GM12878 (cell line): ENCODE measurements at regions not wholly inside any gene's neighbourhood (a gene's known extent, or its start where the extent isn't known, plus 50 kb on each side); places are given as distances from the start of the nearest gene placed in this dataset.
A peak's percentile ranks its signal among the peaks of the same experiment; 100 is the strongest.

Experiments
- CREM ChIP-seq: IDR thresholded peaks from 2 replicates; pipeline ENCODE4 v1.6.1; 2014; ENCODE audit warnings: antibody characterized with exemption, low read depth
- GABPA ChIP-seq: IDR thresholded peaks from 2 replicates; pipeline ENCODE4 v1.6.1; 2014; ENCODE audit warnings: antibody characterized with exemption, low read depth, mild to moderate bottlenecking, inconsistent platforms
- GATAD2B ChIP-seq: fragments of 450-650 bp; conservative IDR thresholded peaks from 2 replicates; pipeline ENCODE4 v1.6.1; 2017; ENCODE audit warnings: low read depth, mild to moderate bottlenecking, moderate library complexity
- KDM1A ChIP-seq: fragments of 200-600 bp; sonication (generic); IDR thresholded peaks from 2 replicates; pipeline ENCODE4 v1.6.1; 2016; ENCODE audit warnings: borderline replicate concordance
- MEF2B ChIP-seq: fragments of 450-650 bp; IDR thresholded peaks from 2 replicates; pipeline ENCODE4 v1.6.1; 2018; ENCODE audit warnings: mild to moderate bottlenecking, moderate library complexity; ENCODE audit not compliant: partially characterized antibody, poor library complexity, severe bottlenecking
- MXI1 ChIP-seq: fragments of 150-350 bp; IDR thresholded peaks from 2 replicates; pipeline ENCODE4 v1.6.1; 2011; ENCODE audit warnings: low read depth, mild to moderate bottlenecking, inconsistent platforms, low read length, improper control_type of control experiment
- RUNX3 ChIP-seq: IDR thresholded peaks from 2 replicates; pipeline ENCODE4 v1.6.1; 2012; ENCODE audit warnings: low read length, inconsistent platforms
- TARDBP ChIP-seq: IDR thresholded peaks from 2 replicates; pipeline ENCODE4 v1.6.1; 2016; ENCODE audit warnings: borderline replicate concordance
- TCF7 ChIP-seq: IDR thresholded peaks from 2 replicates; pipeline ENCODE4 v1.6.1; 2014; ENCODE audit warnings: antibody characterized with exemption, borderline replicate concordance
- WRNIP1 ChIP-seq: IDR thresholded peaks from 2 replicates; pipeline ENCODE4 v1.6.1; 2011; ENCODE audit warnings: low read depth, low read length, improper control_type of control experiment, borderline replicate concordance
- YY1 ChIP-seq: IDR thresholded peaks from 2 replicates; pipeline ENCODE4 v1.6.1; 2011; ENCODE audit warnings: low read depth, mild to moderate bottlenecking, low read length
- ZNF274 ChIP-seq: IDR thresholded peaks from one replicate; pipeline ENCODE4 v1.8.0; 2011; ENCODE audit not compliant: insufficient read length, insufficient read depth
- ZNF622 ChIP-seq: fragments of 450-650 bp; IDR thresholded peaks from 2 replicates; pipeline ENCODE4 v1.6.1; 2017; ENCODE audit warnings: mild to moderate bottlenecking, inconsistent platforms
- ZZZ3 ChIP-seq: IDR thresholded peaks from 2 replicates; pipeline ENCODE4 v1.6.1; 2011; ENCODE audit warnings: low read depth; ENCODE audit not compliant: control insufficient read depth, insufficient read length
- TF ChIP-seq, protein P1 (sequence below): fragments of 450-650 bp; formaldehyde crosslinking; IDR thresholded peaks from 2 replicates; pipeline ENCODE4 v1.4.0; 2022; ENCODE audit warnings: mild to moderate bottlenecking, moderate library complexity
- TF ChIP-seq, protein P2 (sequence below): IDR thresholded peaks from 2 replicates; pipeline ENCODE4 v1.6.1; 2012; ENCODE audit warnings: low read depth, low read length, improper control_type of control experiment
- TF ChIP-seq, protein P3 (sequence below): fragments of 450-650 bp; conservative IDR thresholded peaks from 2 replicates; pipeline ENCODE4 v1.6.1; 2017; ENCODE audit warnings: mild to moderate bottlenecking, moderate library complexity
- TF ChIP-seq, protein P4 (sequence below): fragments of 150-350 bp; IDR thresholded peaks from 2 replicates; pipeline ENCODE4 v1.6.1; 2016; ENCODE audit warnings: low read depth, low read length
- TF ChIP-seq, protein P5 (sequence below): IDR thresholded peaks from 2 replicates; pipeline ENCODE4 v1.6.1; 2011; ENCODE audit warnings: borderline replicate concordance, low read depth, mild to moderate bottlenecking, moderate library complexity, mixed read lengths, low read length; ENCODE audit not compliant: insufficient read depth; ENCODE audit errors: extremely low read length
- TF ChIP-seq, protein P6 (sequence below): fragments of 450-650 bp; IDR thresholded peaks from 2 replicates; pipeline ENCODE4 v1.6.1; 2016; ENCODE audit warnings: mild to moderate bottlenecking

DNA sequence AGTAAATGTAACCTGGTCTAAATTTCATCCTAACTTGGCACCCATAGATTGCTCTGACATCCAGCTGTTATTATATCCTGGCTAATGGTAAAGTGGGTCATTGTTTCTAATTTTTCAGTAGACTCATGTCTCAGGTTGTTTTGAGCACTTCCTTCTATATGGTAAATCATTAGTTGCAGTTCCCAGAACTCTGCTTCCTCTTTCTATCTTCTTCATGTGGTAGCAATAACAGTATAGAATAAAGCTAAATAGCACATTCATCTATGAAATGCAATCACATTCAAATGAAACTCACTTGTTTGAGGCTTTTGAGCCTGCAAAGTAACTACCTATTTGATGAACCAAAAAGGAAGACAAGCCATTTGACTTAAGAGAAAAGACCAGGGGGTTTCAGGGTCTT lies 65.1 kb upstream of the GZMB start (continued):
- TF ChIP-seq, protein P1, sequence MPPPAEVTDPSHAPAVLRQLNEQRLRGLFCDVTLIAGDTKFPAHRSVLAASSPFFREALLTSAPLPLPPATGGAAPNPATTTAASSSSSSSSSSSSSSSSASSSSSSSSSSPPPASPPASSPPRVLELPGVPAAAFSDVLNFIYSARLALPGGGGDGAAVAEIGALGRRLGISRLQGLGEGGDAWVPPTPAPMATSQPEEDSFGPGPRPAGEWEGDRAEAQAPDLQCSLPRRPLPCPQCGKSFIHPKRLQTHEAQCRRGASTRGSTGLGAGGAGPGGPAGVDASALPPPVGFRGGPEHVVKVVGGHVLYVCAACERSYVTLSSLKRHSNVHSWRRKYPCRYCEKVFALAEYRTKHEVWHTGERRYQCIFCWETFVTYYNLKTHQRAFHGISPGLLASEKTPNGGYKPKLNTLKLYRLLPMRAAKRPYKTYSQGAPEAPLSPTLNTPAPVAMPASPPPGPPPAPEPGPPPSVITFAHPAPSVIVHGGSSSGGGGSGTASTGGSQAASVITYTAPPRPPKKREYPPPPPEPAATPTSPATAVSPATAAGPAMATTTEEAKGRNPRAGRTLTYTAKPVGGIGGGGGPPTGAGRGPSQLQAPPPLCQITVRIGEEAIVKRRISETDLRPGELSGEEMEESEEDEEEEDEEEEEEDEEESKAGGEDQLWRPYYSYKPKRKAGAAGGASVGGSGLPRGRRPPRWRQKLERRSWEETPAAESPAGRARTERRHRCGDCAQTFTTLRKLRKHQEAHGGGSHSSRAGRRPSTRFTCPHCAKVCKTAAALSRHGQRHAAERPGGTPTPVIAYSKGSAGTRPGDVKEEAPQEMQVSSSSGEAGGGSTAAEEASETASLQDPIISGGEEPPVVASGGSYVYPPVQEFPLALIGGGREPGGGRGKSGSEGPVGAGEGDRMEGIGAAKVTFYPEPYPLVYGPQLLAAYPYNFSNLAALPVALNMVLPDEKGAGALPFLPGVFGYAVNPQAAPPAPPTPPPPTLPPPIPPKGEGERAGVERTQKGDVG (CRISPR knock-in tag), result no peak
- TF ChIP-seq GATAD2B, result peak; percentile 51; the same call in 1 of the 2 replicates
- TF ChIP-seq, protein P2, sequence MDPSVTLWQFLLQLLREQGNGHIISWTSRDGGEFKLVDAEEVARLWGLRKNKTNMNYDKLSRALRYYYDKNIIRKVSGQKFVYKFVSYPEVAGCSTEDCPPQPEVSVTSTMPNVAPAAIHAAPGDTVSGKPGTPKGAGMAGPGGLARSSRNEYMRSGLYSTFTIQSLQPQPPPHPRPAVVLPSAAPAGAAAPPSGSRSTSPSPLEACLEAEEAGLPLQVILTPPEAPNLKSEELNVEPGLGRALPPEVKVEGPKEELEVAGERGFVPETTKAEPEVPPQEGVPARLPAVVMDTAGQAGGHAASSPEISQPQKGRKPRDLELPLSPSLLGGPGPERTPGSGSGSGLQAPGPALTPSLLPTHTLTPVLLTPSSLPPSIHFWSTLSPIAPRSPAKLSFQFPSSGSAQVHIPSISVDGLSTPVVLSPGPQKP, result no peak
- no peak for TF ChIP-seq ZZZ3
- TF ChIP-seq GABPA, result no peak
- TF ChIP-seq CREM, result no peak
- no peak for TF ChIP-seq KDM1A
- TF ChIP-seq, protein P3, sequence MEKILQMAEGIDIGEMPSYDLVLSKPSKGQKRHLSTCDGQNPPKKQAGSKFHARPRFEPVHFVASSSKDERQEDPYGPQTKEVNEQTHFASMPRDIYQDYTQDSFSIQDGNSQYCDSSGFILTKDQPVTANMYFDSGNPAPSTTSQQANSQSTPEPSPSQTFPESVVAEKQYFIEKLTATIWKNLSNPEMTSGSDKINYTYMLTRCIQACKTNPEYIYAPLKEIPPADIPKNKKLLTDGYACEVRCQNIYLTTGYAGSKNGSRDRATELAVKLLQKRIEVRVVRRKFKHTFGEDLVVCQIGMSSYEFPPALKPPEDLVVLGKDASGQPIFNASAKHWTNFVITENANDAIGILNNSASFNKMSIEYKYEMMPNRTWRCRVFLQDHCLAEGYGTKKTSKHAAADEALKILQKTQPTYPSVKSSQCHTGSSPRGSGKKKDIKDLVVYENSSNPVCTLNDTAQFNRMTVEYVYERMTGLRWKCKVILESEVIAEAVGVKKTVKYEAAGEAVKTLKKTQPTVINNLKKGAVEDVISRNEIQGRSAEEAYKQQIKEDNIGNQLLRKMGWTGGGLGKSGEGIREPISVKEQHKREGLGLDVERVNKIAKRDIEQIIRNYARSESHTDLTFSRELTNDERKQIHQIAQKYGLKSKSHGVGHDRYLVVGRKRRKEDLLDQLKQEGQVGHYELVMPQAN, result no peak
- TF ChIP-seq, protein P4, sequence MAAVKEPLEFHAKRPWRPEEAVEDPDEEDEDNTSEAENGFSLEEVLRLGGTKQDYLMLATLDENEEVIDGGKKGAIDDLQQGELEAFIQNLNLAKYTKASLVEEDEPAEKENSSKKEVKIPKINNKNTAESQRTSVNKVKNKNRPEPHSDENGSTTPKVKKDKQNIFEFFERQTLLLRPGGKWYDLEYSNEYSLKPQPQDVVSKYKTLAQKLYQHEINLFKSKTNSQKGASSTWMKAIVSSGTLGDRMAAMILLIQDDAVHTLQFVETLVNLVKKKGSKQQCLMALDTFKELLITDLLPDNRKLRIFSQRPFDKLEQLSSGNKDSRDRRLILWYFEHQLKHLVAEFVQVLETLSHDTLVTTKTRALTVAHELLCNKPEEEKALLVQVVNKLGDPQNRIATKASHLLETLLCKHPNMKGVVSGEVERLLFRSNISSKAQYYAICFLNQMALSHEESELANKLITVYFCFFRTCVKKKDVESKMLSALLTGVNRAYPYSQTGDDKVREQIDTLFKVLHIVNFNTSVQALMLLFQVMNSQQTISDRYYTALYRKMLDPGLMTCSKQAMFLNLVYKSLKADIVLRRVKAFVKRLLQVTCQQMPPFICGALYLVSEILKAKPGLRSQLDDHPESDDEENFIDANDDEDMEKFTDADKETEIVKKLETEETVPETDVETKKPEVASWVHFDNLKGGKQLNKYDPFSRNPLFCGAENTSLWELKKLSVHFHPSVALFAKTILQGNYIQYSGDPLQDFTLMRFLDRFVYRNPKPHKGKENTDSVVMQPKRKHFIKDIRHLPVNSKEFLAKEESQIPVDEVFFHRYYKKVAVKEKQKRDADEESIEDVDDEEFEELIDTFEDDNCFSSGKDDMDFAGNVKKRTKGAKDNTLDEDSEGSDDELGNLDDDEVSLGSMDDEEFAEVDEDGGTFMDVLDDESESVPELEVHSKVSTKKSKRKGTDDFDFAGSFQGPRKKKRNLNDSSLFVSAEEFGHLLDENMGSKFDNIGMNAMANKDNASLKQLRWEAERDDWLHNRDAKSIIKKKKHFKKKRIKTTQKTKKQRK, result no peak
- TF ChIP-seq WRNIP1, result no peak
- peak; percentile 51 for TF ChIP-seq MEF2B
- no peak for TF ChIP-seq MXI1
- peak; percentile 27; the same call in 1 of the 2 replicates for TF ChIP-seq RUNX3
- TF ChIP-seq ZNF622, result no peak
- no peak for TF ChIP-seq TCF7
- no peak for TF ChIP-seq TARDBP
- TF ChIP-seq, protein P5, sequence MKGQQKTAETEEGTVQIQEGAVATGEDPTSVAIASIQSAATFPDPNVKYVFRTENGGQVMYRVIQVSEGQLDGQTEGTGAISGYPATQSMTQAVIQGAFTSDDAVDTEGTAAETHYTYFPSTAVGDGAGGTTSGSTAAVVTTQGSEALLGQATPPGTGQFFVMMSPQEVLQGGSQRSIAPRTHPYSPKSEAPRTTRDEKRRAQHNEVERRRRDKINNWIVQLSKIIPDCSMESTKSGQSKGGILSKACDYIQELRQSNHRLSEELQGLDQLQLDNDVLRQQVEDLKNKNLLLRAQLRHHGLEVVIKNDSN, result no peak
- TF ChIP-seq ZNF274, result no peak
- TF ChIP-seq, protein P6, sequence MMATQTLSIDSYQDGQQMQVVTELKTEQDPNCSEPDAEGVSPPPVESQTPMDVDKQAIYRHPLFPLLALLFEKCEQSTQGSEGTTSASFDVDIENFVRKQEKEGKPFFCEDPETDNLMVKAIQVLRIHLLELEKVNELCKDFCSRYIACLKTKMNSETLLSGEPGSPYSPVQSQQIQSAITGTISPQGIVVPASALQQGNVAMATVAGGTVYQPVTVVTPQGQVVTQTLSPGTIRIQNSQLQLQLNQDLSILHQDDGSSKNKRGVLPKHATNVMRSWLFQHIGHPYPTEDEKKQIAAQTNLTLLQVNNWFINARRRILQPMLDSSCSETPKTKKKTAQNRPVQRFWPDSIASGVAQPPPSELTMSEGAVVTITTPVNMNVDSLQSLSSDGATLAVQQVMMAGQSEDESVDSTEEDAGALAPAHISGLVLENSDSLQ, result no peak
- no peak for TF ChIP-seq YY1
